Activated gamma-delta T cell treated with anti-CD3 and anti-CD28 coated beads, Interleukin-2, amount 50 U/mL, for 16 hours (primary cell): ENCODE measurements at regions not wholly inside any gene's neighbourhood (a gene's known extent, or its start where the extent isn't known, plus 50 kb on each side); places are given as distances from the start of the nearest gene placed in this dataset.
"Not testable (repeated sequence)": the region's sequence is repeated elsewhere in the genome, so short reads cannot be mapped to it uniquely, and the experiment has no call there.

ENCODE experiments used
- DNase-seq: peaks from one replicate; pipeline ENCODE4 v3.0.0-alpha.2; 2020; ENCODE audit warnings: low read depth

- DNase-seq: no peak
These were observed 107.9 kb upstream of the DLG1 start for GRCh38 chr3:197406266-197406665.

- DNase-seq: no peak
These were observed 106.3 kb upstream of the DLG1 start for GRCh38 chr3:197404754-197405153.

DNA sequence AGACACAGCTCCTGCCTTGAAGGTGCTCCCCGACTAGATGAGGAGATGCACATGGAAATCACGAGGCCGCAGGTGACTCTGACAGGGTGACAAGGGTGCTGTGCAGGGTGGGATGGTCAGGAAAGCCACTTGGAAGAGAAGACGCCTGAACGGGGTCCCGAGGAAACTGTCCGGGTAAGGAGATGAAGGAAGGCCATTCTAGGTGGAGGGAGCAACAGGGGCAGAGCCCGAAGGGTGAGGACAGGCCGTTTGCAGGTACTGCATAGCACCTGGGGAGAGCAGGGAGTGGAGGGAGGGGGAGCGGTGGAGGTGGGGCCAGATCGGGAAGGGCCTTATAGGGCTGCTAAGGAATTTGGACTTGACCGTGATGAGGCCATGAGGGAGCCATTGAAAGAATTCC is 105.6 kb upstream of the DLG1 start:
- no peak for DNase-seq

DNA sequence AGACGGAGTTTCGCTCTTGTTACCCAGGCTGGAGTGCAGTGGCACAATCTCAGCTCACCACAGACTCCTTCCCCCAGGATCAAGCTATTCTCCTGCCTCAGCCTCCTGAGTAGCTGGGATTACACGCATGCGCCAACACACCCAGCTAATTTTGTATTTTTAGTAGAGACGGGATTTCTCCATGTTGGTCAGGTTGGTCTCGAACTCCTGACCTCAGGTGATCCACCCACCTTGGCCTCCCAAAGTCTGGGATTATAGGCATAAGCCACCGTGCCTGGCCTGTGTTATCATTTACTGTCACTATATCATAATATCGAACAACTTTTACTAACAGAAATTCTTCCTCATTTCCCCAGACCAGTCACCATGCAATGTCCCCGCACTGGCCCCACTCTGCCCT is 104.0 kb upstream of the DLG1 start:
- not testable (repeated sequence) for DNase-seq

- DNase-seq: no peak
These were observed 101.1 kb upstream of the DLG1 start for GRCh38 chr3:197399486-197399885.

DNA sequence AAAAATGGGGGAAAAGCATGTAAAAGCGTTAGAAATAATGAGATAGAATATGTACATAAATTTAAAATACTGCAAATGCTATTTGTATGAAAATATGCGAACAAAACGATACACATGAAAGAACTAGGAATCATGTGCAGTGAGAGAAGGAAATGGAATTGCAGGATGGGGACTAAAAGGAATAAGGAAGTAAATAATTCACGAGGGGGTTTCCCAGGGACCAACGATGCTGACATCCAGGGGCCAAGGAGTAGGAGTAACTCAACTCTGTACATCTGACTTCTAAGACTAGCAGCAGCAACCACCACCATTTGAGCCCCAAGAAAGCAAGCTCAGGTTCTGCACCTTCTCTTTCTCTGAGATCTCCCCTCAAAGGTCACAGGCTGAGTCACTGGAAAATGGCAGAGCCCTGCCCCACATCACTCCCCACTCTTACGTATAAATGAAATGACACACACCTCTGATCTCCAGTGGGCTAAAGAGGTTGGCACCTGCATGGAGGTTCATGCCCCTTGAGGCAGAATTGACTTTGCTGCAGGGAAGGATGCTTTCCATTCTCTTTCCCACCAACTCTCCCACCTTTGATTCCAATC is 100.0 kb upstream of the DLG1 start:
- no peak for DNase-seq

DNA sequence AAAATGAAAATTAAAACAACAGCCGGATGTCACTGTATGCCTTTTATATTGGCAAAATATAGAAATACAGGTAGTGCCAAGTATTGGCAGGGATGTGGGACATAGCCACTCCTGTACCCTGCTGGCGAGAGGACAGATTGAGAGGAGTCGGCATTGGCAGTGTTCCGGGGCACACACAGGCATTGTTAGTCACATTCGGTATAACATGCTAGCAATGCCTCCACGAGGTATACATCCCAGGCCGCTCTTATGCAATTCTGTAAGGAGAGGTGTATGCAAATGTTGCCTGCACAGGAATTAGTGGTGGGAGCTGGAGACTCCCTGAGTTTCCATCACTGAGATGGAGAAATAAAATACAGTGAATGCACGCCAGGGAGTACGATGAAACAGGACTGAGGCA is 99.4 kb upstream of the DLG1 start:
- no peak for DNase-seq

GRCh38 chr3:197394464-197395321 is 96.3 kb upstream of the DLG1 start:
- no peak for DNase-seq

GRCh38 chr3:197394126-197394463 is 95.7 kb upstream of the DLG1 start:
- DNase-seq: not testable (repeated sequence)

- no peak for DNase-seq
These were observed 95.3 kb upstream of the DLG1 start for GRCh38 chr3:197393711-197394110.

GRCh38 chr3:197392961-197393360 is 94.5 kb upstream of the DLG1 start:
- DNase-seq: no peak

GRCh38 chr3:197381371-197381770 is 83.0 kb upstream of the DLG1 start:
- DNase-seq: no peak

GRCh38 chr3:197380786-197381185 is 82.4 kb upstream of the DLG1 start:
- DNase-seq: no peak

- DNase-seq: no peak
These were observed 80.7 kb upstream of the DLG1 start for GRCh38 chr3:197378985-197379718.

DNA sequence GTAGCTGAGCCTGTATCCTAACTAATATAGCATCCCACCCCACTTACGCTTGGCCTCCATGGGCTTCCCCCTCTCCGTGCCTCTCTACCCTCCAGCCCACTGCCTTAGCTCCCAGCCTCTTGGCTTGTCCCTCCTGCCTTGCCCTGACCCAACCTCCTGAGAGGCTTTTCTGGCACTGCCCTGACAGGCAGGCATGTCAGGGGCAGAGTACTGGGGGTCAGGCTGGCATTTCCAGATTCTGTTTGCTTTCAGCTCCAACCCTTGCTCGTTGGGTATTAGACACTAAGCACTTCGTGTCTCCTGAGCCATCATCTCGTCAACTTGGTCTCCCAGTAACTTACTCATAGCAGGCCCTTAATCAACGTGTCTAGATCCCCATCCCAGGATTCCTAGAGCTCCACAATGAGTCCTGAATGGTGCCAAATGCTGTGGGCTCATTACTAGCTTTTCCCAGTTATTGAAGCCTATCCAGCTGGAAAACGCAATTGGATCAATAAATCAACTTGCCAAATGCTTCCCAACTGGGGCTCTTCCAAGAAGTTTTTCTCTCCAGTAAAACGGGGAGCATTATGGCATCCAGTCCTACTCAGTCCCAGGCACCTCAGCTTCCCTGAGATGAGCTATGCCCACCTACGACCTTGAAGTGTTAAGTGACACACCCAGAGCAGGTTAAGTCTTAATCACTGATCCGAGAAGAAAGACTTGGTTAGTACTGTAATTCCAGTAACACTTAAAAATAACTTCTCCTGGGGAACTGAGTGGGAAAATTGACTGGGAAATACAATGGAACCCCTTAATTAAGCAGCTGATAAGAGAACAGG is 78.5 kb upstream of the DLG1 start:
- no peak for DNase-seq

GRCh38 chr3:197376020-197376419 is 77.6 kb upstream of the DLG1 start:
- no peak for DNase-seq

DNA sequence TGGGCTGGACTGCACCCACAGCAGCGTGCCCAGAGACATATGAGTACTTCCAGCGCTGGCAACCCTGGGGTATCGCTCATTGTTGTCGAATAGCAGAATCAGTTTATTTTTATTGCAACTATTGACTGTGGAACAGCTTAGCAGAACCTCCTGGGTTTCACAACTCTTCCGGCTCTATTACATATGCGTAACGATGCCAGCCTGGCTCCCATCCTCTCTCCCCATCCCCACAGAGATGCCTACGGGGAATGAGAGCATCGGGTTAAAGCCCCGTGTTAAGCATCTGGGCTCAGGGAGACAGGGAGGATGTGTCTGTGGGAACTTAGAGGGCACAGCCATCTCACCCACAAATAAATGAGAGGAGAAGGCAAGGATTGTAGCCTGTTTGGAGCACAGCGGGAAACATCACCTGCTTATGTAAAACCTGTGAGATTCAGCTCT is 76.6 kb upstream of the DLG1 start:
- no peak for DNase-seq

GRCh38 chr3:197373096-197373495 is 74.7 kb upstream of the DLG1 start:
- no peak for DNase-seq

DNA sequence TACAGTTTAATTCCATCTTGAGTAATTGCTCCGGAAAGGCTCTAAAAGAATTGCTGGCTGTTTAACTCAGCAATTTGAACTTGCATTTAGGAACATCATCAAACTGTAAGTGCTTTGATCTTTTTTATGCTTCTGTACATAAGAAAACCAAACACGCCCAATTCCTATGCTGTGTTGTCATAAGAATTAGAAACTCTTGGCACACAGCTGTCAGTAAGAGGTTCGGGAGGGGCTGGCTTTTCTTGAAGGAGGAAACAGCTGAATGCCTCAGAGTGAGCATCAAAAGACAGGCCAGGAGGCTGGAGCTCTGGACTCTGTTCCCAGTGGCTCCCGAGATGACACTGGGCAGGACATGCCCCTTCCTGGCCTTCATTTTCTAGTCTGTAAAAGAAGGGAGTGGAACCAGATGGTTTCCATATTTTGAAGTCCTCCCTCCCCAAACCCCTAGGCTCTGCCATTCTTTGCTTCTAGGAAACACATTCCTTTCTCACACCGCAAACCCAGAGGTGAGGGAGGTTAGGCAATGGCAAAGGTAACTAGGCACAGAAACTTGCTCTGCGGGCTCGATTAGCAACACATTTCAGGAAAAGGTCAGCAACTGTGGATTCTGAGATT is 73.7 kb upstream of the DLG1 start:
- DNase-seq: no peak

GRCh38 chr3:197371591-197372046 is 73.2 kb upstream of the DLG1 start:
- no peak for DNase-seq

GRCh38 chr3:197369545-197369944 is 71.1 kb upstream of the DLG1 start:
- DNase-seq: no peak

- no peak for DNase-seq
These were observed 70.4 kb upstream of the DLG1 start for GRCh38 chr3:197368821-197369220.
